Esophagus squamous epithelium (tissue), 4 donors: ENCODE measurements at regions not wholly inside any gene's neighbourhood (a gene's known extent, or its start where the extent isn't known, plus 50 kb on each side); places are given as distances from the start of the nearest gene placed in this dataset.

Experiments used
- POLR2A ChIP-seq, 4 donors: fragments of 450-650 bp; IDR thresholded peaks; one replicate each; pipeline ENCODE4 v1.6.1; 2017; ENCODE audit warnings: antibody characterized with exemption in 4 of 4, mild to moderate bottlenecking in 4 of 4, moderate library complexity in 3 of 4
- TF ChIP-seq, protein P1 (sequence below), 6 experiments: fragments of 450-650 bp in 4 of 6; fragments of 200-600 bp in 2 of 6; sonication (generic) in 2 of 6; IDR thresholded peaks; one replicate each; pipeline ENCODE4 v1.5.1; 2016 to 2019; ENCODE audit warnings: antibody characterized with exemption in 6 of 6, mild to moderate bottlenecking in 4 of 6, moderate library complexity in 4 of 6

DNA sequence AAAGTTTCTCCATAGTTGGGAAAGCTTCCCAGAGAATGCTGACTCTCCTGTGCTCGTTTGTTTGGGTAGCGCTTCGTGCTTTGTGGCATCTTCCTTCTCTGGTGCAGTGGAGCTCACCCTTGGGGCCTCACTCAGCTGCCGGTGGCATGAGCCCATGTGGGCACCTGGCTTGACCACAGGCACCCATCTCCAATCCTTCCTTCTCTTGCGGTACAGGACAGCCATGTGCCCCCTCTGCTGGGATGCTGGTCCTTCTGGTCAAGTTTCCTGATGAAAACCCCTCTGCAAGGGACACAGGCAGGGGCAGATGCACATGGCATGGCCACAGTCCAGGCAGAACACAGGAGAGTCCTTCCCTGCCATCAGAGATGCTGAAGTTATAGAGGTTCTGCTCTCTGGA lies 555.9 kb upstream of the HS6ST1 start:
- TF ChIP-seq, protein P1, sequence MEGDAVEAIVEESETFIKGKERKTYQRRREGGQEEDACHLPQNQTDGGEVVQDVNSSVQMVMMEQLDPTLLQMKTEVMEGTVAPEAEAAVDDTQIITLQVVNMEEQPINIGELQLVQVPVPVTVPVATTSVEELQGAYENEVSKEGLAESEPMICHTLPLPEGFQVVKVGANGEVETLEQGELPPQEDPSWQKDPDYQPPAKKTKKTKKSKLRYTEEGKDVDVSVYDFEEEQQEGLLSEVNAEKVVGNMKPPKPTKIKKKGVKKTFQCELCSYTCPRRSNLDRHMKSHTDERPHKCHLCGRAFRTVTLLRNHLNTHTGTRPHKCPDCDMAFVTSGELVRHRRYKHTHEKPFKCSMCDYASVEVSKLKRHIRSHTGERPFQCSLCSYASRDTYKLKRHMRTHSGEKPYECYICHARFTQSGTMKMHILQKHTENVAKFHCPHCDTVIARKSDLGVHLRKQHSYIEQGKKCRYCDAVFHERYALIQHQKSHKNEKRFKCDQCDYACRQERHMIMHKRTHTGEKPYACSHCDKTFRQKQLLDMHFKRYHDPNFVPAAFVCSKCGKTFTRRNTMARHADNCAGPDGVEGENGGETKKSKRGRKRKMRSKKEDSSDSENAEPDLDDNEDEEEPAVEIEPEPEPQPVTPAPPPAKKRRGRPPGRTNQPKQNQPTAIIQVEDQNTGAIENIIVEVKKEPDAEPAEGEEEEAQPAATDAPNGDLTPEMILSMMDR (IDR thresholded peaks at IDR 0.05): no peak
- no peak for TF ChIP-seq POLR2A (IDR thresholded peaks at IDR 0.05)
